Gastroesophageal sphincter (tissue), 4 donors: ENCODE measurements at regions not wholly inside any gene's neighbourhood (a gene's known extent, or its start where the extent isn't known, plus 50 kb on each side); places are given as distances from the start of the nearest gene placed in this dataset.

Experiments used
- ATAC-seq: fragments of 150-250 bp; one replicate; pipeline ENCODE4 v1.9.1; 2016; ENCODE audit warnings: mild to moderate bottlenecking, moderate library complexity
- H3K27ac ChIP-seq, 4 donors: fragments of 200-600 bp; sonication (generic) in 3 of 4; 1 replicate in 3 of 4; 2 replicates in 1 of 4; pipeline ENCODE4 v1.5.1; 2016 to 2019
- H3K27me3 ChIP-seq: fragments of 200-600 bp; sonication (generic); one replicate; pipeline ENCODE4 v1.5.1; 2019
- H3K36me3 ChIP-seq, 2 donors: fragments of 200-600 bp; sonication (generic); one replicate each; pipeline ENCODE4 v1.5.1; 2019; ENCODE audit warnings: control low read depth in 1 of 2
- H3K4me1 ChIP-seq, 3 donors: fragments of 200-600 bp; sonication (generic); 1 replicate in 2 of 3; 2 replicates in 1 of 3; pipeline ENCODE4 v1.5.1; 2016 to 2019; ENCODE audit warnings: control low read depth in 2 of 3
- H3K4me3 ChIP-seq, 2 donors: fragments of 200-600 bp; sonication (generic); one replicate each; pipeline ENCODE4 v1.5.1; 2019; ENCODE audit warnings: mild to moderate bottlenecking in 1 of 2, moderate library complexity in 1 of 2
- H3K9me3 ChIP-seq, 3 donors: fragments of 200-600 bp; sonication (generic); one replicate each; pipeline ENCODE4 v1.5.1; 2017 to 2019; ENCODE audit warnings: control low read depth in 2 of 3
- EP300 ChIP-seq: sonication (generic); formaldehyde crosslinking; IDR thresholded peaks from one replicate; pipeline ENCODE4 v1.6.1; 2017; ENCODE audit warnings: antibody characterized with exemption, mild to moderate bottlenecking
- POLR2A ChIP-seq, 2 donors: fragments of 450-650 bp; IDR thresholded peaks; one replicate each; pipeline ENCODE4 v1.6.1; 2017; ENCODE audit warnings: antibody characterized with exemption in 2 of 2, mild to moderate bottlenecking in 2 of 2, moderate library complexity in 1 of 2
- POLR2AphosphoS5 ChIP-seq: sonication (generic); formaldehyde crosslinking; IDR thresholded peaks from one replicate; pipeline ENCODE4 v1.6.1; 2017; ENCODE audit warnings: antibody characterized with exemption
- WGBS, 2 donors: methylation state at CpG; one replicate each; pipeline ENCODE4 v1.1.5; 2018; ENCODE audit warnings: low coverage in 1 of 2; 5-methylcytosine and 5-hydroxymethylcytosine counted together
- TF ChIP-seq, protein P1 (sequence below), 4 experiments: fragments of 200-600 bp in 2 of 4; fragments of 450-650 bp in 2 of 4; sonication (generic) in 1 of 4; IDR thresholded peaks; one replicate each; pipeline ENCODE4 v1.5.1; 2017 to 2019; ENCODE audit warnings: antibody characterized with exemption in 4 of 4, mild to moderate bottlenecking in 2 of 4, moderate library complexity in 2 of 4

DNA sequence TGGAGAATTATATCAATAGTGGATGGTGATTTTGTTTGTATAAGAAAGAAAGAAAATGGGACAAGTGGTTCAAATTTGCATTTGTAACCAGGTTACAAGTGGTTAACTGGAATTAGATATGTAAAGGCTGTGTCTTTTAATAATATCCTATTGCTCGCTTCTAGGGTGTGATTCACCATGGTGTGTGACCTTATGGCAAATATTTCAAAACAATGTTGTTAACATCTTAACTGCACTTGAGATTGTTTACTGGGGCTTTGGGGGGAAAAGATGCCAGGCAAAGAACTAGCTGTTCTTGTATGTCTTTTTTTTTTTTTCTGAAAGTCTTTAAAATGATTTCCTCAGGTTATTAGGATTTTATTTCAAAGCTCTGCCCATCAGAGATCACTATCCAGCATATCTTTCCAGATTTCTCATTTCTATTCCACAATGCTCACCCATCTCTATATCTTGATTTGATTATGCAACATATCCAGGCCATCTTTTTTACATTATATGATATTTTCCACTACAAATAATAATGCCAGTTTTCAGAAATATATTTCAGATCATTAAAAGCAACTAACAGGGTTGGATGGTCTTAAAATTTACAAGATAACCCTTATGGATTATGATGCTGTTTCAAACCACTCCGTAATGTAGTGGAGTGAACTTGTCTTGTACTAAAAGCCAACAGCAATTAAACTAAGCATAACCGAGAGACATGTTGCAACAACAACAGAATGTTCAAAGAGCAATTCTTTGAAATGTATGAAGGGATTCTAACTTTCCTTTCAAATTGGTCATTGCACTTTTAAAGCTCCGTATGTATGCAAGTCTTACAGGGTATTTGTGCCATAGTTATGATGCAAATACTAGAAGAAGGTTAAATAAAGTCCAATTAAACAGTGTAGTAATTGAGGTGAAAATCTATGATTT, 341.5 kb upstream of the ETAA1 start:
- H3K4me3 ChIP-seq: no peak overlapping the region
- ATAC-seq: no peak
- no peaks in the 10 kb centered on the region for H3K27me3 ChIP-seq
- TF ChIP-seq EP300 (no peak), POLR2A (IDR thresholded peaks at IDR 0.05) (no peak), POLR2AphosphoS5 (peak; percentile 28)
- TF ChIP-seq, protein P1, sequence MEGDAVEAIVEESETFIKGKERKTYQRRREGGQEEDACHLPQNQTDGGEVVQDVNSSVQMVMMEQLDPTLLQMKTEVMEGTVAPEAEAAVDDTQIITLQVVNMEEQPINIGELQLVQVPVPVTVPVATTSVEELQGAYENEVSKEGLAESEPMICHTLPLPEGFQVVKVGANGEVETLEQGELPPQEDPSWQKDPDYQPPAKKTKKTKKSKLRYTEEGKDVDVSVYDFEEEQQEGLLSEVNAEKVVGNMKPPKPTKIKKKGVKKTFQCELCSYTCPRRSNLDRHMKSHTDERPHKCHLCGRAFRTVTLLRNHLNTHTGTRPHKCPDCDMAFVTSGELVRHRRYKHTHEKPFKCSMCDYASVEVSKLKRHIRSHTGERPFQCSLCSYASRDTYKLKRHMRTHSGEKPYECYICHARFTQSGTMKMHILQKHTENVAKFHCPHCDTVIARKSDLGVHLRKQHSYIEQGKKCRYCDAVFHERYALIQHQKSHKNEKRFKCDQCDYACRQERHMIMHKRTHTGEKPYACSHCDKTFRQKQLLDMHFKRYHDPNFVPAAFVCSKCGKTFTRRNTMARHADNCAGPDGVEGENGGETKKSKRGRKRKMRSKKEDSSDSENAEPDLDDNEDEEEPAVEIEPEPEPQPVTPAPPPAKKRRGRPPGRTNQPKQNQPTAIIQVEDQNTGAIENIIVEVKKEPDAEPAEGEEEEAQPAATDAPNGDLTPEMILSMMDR (IDR thresholded peaks at IDR 0.05): no peak
- no peaks in the 10 kb centered on the region for H3K36me3 ChIP-seq
- WGBS, 2 donors: 63 to 75% methylated on average over 4 of the region's 4 CpGs
- H3K9me3 ChIP-seq: no peaks in the 10 kb centered on the region
- no peak overlapping the region for H3K27ac ChIP-seq
- H3K4me1 ChIP-seq: peaks cover 0 to 27% (median 0%) of the 10 kb centered on the region in 3 donors

DNA sequence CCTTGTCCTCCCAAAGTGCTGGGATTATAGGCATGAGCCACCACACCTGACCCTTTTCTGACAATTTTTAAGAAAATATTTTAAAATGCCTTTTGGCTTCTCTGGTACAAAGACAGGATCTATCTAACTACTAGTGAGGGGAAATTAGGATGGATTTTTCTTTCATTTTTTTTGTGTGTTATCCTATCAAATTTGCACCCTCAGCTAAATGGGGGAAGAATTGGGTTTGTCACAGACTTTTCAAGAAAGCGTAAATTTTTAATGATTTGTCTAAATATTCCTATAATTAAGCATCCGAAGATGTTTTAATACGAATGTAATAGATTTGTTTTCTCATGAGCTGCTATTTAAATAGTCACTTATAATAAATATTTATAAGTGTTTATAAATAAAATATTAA, 340.0 kb upstream of the ETAA1 start:
- H3K36me3 ChIP-seq: no peaks in the 10 kb centered on the region

DNA sequence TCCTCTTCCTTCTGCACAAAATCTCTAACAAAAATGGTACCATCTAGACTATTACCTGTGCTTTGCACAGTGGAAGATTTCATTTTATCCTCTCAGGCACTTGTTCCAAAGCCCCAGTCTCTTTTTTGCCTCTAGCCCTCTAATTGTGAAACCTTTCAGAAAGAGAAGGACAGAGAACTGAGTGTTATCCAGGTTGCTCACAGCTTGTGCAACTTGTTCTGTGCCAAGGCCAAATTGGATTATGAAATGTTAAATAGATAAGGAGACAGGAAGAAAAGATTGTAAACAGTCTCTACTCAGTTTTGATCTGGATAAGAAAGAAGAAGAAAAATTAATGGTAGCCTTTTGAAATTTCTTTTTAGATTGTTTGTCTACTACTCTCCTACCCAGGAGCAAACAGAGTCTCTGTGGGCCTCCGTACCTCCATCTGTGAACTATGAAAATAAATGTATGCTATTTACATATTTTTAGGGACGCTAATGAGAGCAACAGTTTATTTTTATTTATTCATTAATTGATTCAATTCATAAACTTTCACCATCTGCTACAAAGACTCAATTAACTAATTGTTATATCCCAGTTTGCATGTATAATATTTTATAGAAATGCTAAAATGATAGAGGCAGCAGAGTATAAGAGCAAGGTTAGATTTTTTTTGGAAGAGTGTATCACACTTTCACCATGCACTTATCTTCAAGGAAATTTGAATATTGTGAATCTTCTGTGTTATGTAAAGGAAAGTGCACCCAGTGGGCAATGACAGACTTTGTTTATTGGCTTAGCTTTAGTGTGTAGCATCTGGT, 339.0 kb upstream of the ETAA1 start:
- TF ChIP-seq POLR2AphosphoS5 (peak; percentile 67), EP300 (no peak), POLR2A (IDR thresholded peaks at IDR 0.05) (no peak)
- TF ChIP-seq, protein P1 (IDR thresholded peaks at IDR 0.05): no peak
- Histone ChIP-seq H3K36me3 (no peaks in the 10 kb centered on the region), H3K27ac (peak overlapping the region in 3 of 4 donors; percentile 8 to 23 (median 15)), H3K4me3 (no peak overlapping the region), H3K4me1 (peaks cover 0 to 27% (median 0%) of the 10 kb centered on the region in 3 donors), H3K9me3 (no peaks in the 10 kb centered on the region), H3K27me3 (no peaks in the 10 kb centered on the region)
- 70 to 100% methylated on average over 2 of the region's 2 CpGs for whole genome bisulfite sequencing, 2 donors
- peak; percentile 77 for ATAC-seq

More for the DNA sequence above, 340.0 kb upstream of the ETAA1 start:
- WGBS, 2 donors: 80 to 98% methylated on average over 3 of the region's 3 CpGs
- TF ChIP-seq POLR2AphosphoS5: no peak
- TF ChIP-seq POLR2A (IDR thresholded peaks at IDR 0.05): no peak
- TF ChIP-seq EP300: no peak
- TF ChIP-seq, protein P1 (IDR thresholded peaks at IDR 0.05): no peak
- H3K27me3 ChIP-seq: no peaks in the 10 kb centered on the region
- no peak overlapping the region for H3K4me3 ChIP-seq
- ATAC-seq: no peak
- H3K4me1 ChIP-seq: peaks cover 0 to 27% (median 0%) of the 10 kb centered on the region in 3 donors
- no peaks in the 10 kb centered on the region for H3K9me3 ChIP-seq
- H3K27ac ChIP-seq: no peak overlapping the region

DNA sequence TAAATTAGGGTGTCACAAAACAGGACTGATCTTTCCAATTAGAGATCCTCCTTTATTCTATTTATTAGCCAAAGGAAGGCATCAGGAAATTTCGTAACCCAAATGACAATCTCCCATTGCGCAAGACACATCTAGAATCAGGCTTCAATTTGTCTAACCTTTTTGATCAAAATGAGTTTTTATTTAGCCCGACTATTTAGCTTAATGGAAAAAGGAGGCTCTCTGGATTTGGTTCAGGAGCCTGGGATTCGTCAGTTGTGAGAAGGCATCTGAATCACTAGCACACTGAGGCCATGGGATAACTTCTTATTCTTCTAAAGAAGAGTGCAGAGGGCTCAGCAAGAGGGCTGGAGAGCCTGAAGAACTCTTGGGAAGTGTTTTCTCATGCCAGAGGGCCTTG, 332.1 kb upstream of the ETAA1 start:
- H3K27me3 ChIP-seq: no peaks in the 10 kb centered on the region
- H3K9me3 ChIP-seq: no peaks in the 10 kb centered on the region
- peaks cover 0 to 7% (median 0%) of the 10 kb centered on the region in 3 donors for H3K4me1 ChIP-seq
- TF ChIP-seq POLR2AphosphoS5 (peak; percentile 33), EP300 (no peak)
- H3K27ac ChIP-seq: peak overlapping the region in 2 of 4 donors; percentile 7 to 43
- peak; percentile 57 for ATAC-seq
- no peaks in the 10 kb centered on the region for H3K36me3 ChIP-seq
- WGBS, 2 donors: 21 to 67% methylated on average over 3 to 4 of the region's 4 CpGs
- no peak overlapping the region for H3K4me3 ChIP-seq

DNA sequence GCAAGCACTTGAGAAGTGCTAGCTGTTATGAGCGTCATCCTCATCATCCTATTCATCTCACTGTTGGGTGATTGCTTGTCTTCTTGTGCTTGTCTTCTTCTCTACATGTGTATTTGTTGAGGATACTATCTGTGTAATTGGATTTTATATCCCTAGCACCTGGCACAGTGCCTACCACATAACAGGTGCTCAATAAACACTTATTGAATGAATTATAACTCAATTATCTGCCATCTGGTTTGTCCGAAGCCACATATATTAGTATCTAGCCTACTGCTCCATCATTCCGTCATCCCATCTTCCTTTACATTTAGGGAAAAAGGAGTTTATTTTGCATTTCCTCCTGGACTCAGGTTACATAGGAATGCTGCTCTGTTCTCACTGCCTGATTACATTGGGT, 330.4 kb upstream of the ETAA1 start:
- no peaks in the 10 kb centered on the region for H3K9me3 ChIP-seq
- H3K4me1 ChIP-seq: peaks cover 0 to 7% (median 0%) of the 10 kb centered on the region in 3 donors
- no peaks in the 10 kb centered on the region for H3K36me3 ChIP-seq
- ATAC-seq: no peak
- TF ChIP-seq EP300 (no peak), POLR2A (IDR thresholded peaks at IDR 0.05) (no peak), POLR2AphosphoS5 (no peak)
- TF ChIP-seq, protein P1 (IDR thresholded peaks at IDR 0.05): no peak
- H3K27me3 ChIP-seq: no peaks in the 10 kb centered on the region
- H3K27ac ChIP-seq: no peak overlapping the region
- WGBS, 2 donors: 89 to 94% methylated on average over 3 of the region's 3 CpGs
- H3K4me3 ChIP-seq: no peak overlapping the region
